NCI-H2029 (cell line): ENCODE measurements at regions not wholly inside any gene's neighbourhood (a gene's known extent, or its start where the extent isn't known, plus 50 kb on each side); places are given as distances from the start of the nearest gene placed in this dataset.
"Not testable (repeated sequence)": the region's sequence is repeated elsewhere in the genome, so short reads cannot be mapped to it uniquely, and the experiment has no call there.

ENCODE experiments used
- DNase-seq: peaks from one replicate; lab custom pipeline; 2025; lab: John Stamatoyannopoulos, UW

- DNase-seq = no peak
Observed at GRCh38 chr3:110946810-110947209, 124.8 kb upstream of the NECTIN3 start.

DNA sequence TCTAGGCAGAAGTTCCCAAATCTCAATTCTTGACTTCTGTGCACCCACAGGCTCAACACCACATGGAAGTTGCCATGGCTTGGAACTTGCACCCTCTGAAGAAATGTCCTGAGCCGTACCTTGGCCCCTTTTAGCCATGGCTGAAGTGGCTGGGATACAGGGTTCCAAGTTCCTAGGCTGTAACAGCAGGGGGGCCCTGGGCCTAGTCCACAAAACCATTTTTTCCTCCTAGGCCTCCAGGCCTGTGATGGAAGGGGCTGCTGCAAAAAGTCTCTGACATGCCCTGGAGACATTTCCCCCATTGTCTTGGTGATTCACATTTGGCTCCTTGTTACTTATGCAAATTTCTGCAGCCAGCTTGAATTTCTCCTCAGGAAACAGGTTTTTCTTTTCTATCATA, 122.4 kb upstream of the NECTIN3 start:
- DNase-seq = not testable (repeated sequence)

- no peak for DNase-seq
Observed at GRCh38 chr3:110955301-110955880, 116.2 kb upstream of the NECTIN3 start.

GRCh38 chr3:110956081-110956480, 115.5 kb upstream of the NECTIN3 start:
- no peak for DNase-seq

GRCh38 chr3:110957247-110958025, 114.2 kb upstream of the NECTIN3 start:
- DNase-seq = no peak

DNA sequence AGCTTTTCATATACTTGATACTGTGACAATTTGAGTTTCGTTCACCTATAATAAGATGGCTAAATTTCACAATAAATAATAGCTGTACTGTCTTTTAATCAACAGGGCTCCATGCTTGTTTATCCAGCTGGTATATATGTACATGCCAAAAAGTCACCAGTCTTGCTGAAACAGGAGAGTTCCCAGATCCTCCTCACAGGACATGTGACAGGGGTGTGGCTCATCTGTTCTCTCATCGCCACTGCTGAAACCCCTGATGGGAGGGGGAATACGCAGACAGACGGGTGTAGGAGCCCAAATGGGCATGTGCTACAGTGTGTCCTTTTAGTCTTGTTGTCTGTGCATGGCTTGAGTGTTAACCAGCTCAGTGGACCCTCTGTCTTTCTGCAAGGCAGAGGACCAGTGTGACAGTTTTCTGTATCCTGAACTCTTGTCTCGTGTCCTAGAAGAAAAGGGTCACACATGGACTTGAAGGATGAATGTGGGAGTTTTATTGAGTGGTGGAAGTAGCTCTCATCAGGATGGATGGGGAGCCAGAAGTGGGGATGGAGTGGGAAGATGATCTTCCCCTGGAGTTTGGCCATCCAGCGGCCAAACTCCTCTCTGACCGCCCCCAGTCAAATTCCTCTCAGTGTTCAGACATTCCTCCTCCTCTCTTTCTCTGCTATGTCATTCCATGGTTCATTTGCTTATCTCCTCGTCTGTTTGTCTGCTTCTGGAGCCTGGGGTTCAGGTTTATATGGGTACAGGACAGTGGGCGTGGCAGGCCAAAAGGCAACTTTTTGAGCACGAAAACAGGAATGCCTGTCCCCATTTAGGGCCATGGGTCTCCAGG, 113.1 kb upstream of the NECTIN3 start:
- DNase-seq = no peak

- DNase-seq = no peak
Observed at GRCh38 chr3:110965976-110966375, 105.6 kb upstream of the NECTIN3 start.

- no peak for DNase-seq
Observed at GRCh38 chr3:110966966-110967663, 104.5 kb upstream of the NECTIN3 start.

DNA sequence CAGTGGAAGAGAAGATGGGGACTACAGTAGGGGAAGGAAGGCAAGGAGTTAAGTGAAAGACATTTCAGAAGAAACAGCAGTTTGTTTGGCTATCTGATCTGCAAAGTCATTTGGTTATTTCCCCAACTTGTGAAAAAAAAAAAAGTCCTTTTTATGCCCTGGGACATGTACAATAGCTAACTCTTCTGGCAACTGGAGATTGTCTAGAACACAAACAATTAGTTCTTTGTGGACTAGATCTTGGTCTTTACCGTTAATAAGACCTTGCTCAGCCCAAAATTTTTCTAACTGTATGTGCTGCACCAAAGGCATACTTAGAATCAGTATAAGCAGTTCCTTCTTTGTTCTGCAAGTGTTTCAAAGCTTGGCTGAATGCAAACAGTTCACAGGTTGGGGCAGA, 103.5 kb upstream of the NECTIN3 start:
- no peak for DNase-seq

GRCh38 chr3:110969229-110970211, 102.1 kb upstream of the NECTIN3 start:
- DNase-seq = no peak

DNA sequence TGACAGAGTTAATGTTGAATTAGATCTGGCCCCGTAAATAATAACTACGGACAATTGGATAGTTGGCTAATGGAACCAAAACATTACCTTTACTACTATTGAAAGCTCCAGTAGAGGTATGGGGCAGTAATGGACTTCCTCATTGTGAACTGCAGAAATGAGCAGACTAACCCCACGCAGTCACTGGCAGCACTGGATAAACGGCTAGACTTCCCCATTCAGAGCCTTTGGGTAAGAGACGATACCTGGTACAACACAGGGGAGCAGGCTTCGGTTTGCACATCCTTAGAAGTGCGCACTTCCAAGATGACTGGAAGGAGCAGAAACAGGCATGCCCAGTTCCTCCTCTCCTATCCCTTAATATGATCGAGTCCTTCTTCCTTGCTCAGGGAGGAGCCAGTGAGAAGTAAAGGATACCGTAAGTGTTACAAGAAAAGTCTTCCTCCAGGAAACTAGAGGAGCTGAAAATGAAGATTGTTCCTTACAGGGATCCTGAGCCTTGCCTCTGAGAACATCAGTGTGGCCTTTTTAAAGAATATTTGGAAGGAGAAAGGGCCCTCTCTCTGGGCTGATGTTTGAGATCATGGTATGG, 100.5 kb upstream of the NECTIN3 start:
- DNase-seq = no peak

DNA sequence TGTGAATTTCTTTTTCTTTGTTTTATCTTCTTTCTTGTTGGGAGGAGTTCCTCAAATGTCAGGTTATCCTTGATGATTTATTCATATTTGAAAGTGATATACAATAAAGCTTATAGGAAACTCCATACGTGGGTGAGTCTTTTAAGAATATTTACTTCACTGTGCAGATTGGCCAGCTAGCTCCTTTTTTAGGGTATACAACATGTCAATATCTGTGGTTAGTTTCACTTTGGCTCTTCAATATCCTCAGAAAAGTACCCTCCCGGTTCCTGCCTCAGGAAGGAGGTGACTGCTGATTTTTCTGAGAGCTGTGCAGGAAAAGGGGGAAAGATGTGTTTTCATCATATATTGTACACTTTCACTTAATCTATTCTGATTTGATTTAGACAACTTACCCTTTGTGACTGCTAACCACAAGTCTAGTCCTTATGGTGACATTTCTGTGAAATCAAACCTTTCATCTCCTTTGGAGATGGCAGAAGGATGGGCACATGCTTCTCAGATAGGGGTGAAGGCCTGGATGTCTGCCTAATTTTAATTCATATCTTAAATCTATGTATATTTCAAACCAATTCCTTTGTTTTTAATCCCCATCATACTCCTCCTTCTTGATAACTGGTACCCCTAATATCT, 98.2 kb upstream of the NECTIN3 start:
- DNase-seq = no peak

- no peak for DNase-seq
Observed at GRCh38 chr3:110974902-110975301, 96.7 kb upstream of the NECTIN3 start.

GRCh38 chr3:110984456-110985250, 87.0 kb upstream of the NECTIN3 start:
- no peak for DNase-seq

DNA sequence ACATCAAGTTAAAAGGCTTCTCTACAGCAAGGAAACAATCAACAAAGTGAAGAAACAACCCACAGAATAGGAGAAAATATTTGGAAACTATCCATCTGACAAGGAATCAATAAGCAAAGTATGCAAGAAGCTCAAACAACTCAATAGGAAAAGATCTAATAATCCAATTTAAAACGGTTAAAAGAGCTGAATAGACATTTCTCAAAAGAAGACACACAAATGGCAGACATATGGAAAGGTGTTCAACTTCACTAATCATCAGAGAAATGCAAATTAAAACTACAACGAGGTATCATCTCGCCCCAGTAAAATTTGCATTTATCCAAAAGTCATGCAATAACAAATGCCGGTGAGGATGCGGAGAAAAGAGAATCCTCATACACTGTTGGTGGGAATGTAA, 82.2 kb upstream of the NECTIN3 start:
- DNase-seq = no peak

- DNase-seq = no peak
Observed at GRCh38 chr3:110995461-110996231, 76.0 kb upstream of the NECTIN3 start.

GRCh38 chr3:110998766-110999165, 72.8 kb upstream of the NECTIN3 start:
- not testable (repeated sequence) for DNase-seq

GRCh38 chr3:111006485-111006884, 65.1 kb upstream of the NECTIN3 start:
- not testable (repeated sequence) for DNase-seq
